Mucosa of descending colon (tissue), 3 donors: ENCODE measurements at regions not wholly inside any gene's neighbourhood (a gene's known extent, or its start where the extent isn't known, plus 50 kb on each side); places are given as distances from the start of the nearest gene placed in this dataset.

ENCODE experiments used
- ATAC-seq: fragments of 200-7000 bp; cut with Tn5 transposase; one replicate; pipeline ENCODE4 v1.9.1; 2020; ENCODE audit warnings: mild to moderate bottlenecking, moderate library complexity
- DNase-seq, 3 donors: peaks; one replicate each; pipeline ENCODE4 v3.0.0-alpha.2; 2020
- H3K36me3 ChIP-seq: fragments of 200-600 bp; one replicate; pipeline ENCODE4 v1.8.0; 2021; ENCODE audit warnings: low read depth, mild to moderate bottlenecking
- H3K4me1 ChIP-seq: fragments of 200-600 bp; one replicate; pipeline ENCODE4 v1.8.0; 2021; ENCODE audit warnings: low read depth, mild to moderate bottlenecking
- H3K4me3 ChIP-seq: fragments of 200-600 bp; one replicate; pipeline ENCODE4 v1.8.0; 2021; ENCODE audit warnings: mild to moderate bottlenecking
- H3K9me3 ChIP-seq: fragments of 200-600 bp; one replicate; pipeline ENCODE4 v1.8.0; 2021; ENCODE audit warnings: mild to moderate bottlenecking
- intact Hi-C, 2 donors: fragments of 100-400 bp; cut with DNase I in 1 of 2; cut with micrococcal nuclease in 1 of 2; formaldehyde crosslinking; loops; one replicate each; pipeline versions ENCODE4 v1.11.0 to v1.11.1; 2022; cut with DNase I, micrococcal nuclease
- TF ChIP-seq, protein P1 (sequence below): fragments of 200-600 bp; IDR thresholded peaks from one replicate; pipeline ENCODE4 v1.8.0; 2022; ENCODE audit warnings: antibody characterized with exemption, mild to moderate bottlenecking
- donor health status: DM: no; HTN: no; CAD: no; lungs with moderate emphysema.
- donor health status: DM: no; HTN: no; CAD: no.
- donor health status: DM: no; HTN: yes; CAD: no.

- DNase-seq (no peak), ATAC-seq (no peak)
- intact Hi-C loops: no loop called here
- Histone ChIP-seq H3K9me3 (no peaks in the 10 kb centered on the region), H3K4me3 (no peak overlapping the region), H3K4me1 (peaks cover 13% of the 10 kb centered on the region), H3K36me3 (no peaks in the 10 kb centered on the region)
- TF ChIP-seq, protein P1, sequence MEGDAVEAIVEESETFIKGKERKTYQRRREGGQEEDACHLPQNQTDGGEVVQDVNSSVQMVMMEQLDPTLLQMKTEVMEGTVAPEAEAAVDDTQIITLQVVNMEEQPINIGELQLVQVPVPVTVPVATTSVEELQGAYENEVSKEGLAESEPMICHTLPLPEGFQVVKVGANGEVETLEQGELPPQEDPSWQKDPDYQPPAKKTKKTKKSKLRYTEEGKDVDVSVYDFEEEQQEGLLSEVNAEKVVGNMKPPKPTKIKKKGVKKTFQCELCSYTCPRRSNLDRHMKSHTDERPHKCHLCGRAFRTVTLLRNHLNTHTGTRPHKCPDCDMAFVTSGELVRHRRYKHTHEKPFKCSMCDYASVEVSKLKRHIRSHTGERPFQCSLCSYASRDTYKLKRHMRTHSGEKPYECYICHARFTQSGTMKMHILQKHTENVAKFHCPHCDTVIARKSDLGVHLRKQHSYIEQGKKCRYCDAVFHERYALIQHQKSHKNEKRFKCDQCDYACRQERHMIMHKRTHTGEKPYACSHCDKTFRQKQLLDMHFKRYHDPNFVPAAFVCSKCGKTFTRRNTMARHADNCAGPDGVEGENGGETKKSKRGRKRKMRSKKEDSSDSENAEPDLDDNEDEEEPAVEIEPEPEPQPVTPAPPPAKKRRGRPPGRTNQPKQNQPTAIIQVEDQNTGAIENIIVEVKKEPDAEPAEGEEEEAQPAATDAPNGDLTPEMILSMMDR: no peak
Measured at GRCh38 chr10:78624791-78625190, 444.0 kb upstream of the ZMIZ1 start.

DNA sequence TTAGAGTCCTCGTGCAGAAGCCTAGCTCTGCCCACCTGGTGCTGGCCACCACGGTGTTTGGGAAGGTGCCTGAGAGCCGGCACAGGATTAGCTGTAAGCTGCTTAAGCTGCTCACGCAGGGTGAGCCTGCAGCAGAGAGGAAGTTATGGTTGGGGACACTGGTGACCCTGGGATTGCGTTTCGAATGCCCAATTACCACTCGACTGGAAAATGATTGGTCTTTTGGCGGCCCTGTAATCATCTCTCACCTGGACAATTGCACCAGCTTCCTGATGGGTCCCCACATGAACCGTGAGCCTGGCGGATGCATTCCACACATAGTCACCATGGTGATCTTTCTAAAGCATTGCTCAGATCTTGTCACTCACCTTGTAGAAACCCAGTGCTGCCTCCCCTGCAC is 442.3 kb upstream of the ZMIZ1 start:
- Histone ChIP-seq H3K36me3 (no peaks in the 10 kb centered on the region), H3K4me1 (peaks cover 13% of the 10 kb centered on the region), H3K9me3 (no peaks in the 10 kb centered on the region), H3K4me3 (no peak overlapping the region)
- TF ChIP-seq, protein P1: no peak
- ATAC-seq: no peak
- intact Hi-C loops: no loop called here
- no peak for DNase-seq

DNA sequence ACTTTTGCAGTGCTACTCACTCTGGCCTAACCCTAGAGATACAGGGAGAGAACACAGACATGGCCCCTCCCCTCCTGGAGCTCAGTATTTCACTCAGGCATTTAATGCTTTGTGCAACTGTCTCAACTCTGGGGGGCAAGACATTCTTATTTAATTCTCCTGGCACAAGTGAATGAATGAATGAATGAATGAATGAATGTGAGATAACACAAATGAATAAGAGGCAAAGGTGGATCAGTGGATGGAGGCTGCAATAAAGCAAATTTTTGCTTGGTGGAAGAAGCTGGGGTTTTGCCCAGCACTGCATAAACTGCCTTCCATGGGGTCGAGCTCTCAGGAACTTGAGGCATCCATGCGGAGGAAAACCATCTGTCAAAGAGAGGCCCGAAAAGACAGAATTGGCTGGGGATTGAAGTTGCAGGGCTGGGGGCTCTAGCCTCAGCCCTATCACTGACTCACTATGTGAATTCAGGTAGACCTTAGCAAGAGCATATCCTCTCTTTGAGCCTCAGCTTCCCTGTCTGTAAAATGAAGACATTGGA is 441.4 kb upstream of the ZMIZ1 start:
- Histone ChIP-seq H3K4me1 (peaks cover 13% of the 10 kb centered on the region), H3K36me3 (no peaks in the 10 kb centered on the region), H3K9me3 (no peaks in the 10 kb centered on the region), H3K4me3 (no peak overlapping the region)
- TF ChIP-seq, protein P1: no peak
- ATAC-seq (no peak), DNase-seq (no peak)
- intact Hi-C loops: no loop called here

DNA sequence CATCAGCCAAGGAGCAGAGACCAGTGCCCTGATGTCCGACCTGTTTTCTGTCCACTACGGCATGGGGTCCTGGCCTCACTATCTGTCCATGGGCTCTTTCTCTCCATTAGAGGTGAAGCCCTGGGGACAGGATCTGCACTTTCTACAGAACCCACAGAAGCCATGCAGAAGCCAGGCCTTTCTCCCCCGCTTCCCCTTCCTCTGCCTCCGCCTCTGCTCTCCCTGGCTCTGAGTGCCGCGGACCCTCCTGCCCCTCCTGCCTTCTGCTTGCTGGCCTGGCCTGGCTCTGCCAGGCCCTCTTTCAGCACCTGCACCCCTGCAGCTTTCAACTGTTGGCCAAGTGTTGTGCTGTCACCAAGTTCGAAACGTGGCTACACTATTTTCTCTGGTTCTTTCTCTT is 439.8 kb upstream of the ZMIZ1 start:
- Histone ChIP-seq H3K9me3 (no peaks in the 10 kb centered on the region), H3K36me3 (no peaks in the 10 kb centered on the region), H3K4me3 (no peak overlapping the region), H3K4me1 (peaks cover 6% of the 10 kb centered on the region)
- DNase-seq: no peak
- TF ChIP-seq, protein P1: no peak
- no peak for ATAC-seq
- intact Hi-C loops: no loop called here

DNA sequence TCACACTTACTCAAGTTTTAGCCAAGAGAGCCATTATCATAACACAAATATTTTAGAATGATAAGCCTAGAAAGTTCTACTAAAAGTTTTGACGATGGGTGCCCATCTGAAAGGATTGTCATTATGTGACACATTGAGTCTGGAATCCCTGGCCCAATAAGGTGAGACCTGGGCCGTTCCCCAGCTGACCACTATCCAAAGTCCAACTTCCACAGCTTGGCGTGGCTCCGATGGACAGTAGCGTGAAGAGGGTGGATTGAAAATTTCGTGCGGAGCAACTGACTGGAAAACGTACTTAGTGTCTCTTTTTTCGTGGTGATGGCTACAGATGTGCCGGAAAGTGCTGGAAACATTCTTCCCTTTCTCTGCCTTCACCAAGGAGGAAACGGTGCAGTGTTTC is 439.0 kb upstream of the ZMIZ1 start:
- intact Hi-C loops: no loop called here
- H3K4me3 ChIP-seq: no peak overlapping the region
- no peaks in the 10 kb centered on the region for H3K36me3 ChIP-seq
- TF ChIP-seq, protein P1: no peak
- DNase-seq (no peak), ATAC-seq (no peak)
- H3K9me3 ChIP-seq: no peaks in the 10 kb centered on the region
- H3K4me1 ChIP-seq: no peaks in the 10 kb centered on the region
